HG03565 (cell line): ENCODE measurements at regions not wholly inside any gene's neighbourhood (a gene's known extent, or its start where the extent isn't known, plus 50 kb on each side); places are given as distances from the start of the nearest gene placed in this dataset.
A peak's percentile ranks its signal among the peaks of the same experiment; 100 is the strongest.

Source experiments
- ATAC-seq: cut with Tn5 transposase; IDR thresholded peaks from one replicate; pipeline ENCODE4 v1.9.1; 2021; ENCODE audit warnings: mild to moderate bottlenecking, moderate library complexity; ENCODE audit not compliant: unreplicated experiment

DNA sequence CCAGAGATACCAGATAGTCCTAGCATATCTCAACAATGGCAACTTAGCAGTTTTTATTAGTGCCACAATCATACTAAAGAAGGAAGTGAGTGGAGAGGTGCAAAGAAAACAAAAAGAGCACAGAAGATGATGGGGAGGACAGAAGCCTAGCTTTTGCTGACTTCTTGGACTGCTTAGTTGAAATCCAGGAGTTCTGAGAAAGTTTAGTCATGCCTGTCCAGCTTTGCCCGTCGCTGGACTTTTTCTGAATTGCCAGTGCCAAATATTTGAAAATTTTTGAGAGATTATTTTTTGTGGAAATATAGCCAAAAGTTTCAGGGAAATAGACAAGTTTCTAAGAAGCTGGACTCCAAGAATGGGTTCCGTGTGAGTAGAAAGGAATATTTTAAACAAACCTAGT is 558.7 kb upstream of the TNP1 start:
- no peak for ATAC-seq

DNA sequence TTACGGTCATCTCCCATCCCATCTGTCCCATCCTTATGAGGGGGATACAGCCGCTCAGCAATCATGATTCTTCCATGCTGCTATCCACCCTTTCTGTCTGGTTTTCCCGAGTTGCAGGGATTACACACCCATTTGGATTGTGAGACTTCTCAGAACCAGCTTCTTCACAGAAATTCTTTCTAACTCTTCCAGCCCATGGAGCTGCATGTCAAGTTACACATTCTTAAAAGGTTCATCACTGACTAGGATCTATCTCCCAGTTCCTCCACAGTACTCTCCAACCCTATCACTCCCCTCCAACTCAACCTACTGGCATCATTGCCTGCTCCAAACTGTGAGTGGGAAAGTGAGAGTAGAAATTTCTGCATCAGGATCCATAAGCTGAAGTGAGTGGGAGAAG is 558.2 kb upstream of the TNP1 start:
- no peak for ATAC-seq

DNA sequence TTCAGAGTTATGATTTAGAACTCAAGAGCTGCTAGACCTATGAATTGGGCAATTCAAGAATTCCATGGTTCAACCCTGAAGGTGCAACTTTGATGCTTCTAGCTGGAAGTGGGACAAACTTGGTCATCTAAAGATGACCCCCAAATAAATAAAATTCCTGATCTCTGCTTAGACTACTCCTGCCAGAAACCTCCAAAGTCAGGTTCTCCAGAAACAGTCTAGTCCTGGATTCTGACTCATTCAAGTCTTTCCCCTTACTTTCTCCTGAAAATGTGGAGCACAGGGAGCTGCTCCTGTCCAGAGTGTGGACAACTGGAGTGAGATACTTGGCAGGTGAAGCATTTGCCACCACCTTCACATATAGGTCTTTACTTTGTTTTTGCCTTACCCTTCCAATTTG is 557.7 kb upstream of the TNP1 start:
- no peak for ATAC-seq

DNA sequence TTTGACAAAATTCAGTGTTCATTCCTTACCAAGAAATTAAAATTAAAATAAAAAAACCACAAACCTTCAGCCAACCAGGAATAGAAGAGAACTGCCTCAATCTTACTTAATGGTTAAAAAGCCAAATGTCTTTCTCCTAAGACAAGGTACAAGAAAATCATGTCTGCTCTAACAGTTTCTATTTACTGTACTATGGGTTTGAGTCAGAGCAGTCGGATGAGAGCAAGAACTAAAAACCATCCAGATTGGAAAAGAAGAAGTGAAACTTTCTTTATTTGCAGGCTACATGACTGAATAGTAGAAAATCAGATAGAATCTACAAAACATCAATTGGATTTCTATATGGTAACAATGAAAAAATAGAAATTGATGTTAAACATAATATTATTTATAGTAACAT is 555.5 kb upstream of the TNP1 start:
- peak; percentile 77 for ATAC-seq

DNA sequence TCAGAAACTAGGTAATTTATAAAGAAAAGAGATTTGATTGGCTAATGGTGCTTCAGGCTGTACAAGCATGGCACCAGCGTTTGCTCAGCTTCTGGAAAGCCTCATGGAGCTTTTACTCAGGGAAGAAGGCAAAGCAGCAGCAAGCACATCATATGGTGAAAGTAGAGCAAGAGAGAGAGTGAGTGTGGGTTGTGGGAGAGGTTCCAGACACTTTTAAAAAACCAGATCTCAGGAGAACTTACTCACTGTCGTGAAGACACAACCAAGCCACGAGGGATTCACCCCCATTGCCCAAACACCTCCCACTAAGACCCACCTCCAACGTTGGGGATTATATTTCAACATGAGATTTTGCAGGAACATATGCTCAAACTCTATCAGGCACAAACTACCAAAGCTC is 554.6 kb upstream of the TNP1 start:
- ATAC-seq, result no peak

DNA sequence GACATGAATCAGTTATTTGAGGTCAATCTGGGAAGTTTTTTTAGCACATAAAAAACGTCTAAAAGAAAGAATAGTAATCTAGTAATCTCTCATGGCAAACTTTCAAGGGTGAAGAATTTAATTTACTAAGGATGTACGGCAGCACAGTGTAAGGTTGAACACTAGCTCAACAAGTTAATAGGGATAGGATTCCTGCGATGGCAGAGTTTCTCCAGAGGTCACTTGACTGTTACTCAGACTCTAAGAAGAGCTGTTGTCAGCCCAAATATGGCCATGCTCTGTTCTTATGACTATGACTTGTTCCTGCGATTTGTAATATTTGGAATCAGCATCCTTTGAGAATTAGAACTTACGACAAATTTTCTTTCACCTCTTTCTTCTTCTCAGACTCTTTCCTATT is 553.3 kb upstream of the TNP1 start:
- ATAC-seq, result no peak

DNA sequence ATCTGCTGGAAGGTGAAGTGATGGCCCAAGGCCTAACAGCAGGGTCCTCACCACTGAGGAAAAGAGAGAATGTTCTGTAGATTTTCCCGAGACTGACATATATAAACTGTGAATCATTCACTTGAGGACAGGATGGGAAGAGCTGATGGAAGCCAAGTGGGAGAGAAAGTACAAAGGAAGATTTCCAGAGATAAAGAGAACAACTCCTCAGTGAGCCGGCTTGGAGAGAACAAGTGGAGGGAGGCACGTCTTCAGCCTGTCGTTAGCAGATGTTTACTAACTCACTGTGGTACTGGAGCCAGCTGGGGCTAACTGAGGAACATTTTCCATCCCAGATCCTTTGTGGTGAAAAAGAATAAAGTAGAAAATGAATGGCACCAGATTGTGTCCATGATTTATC is 552.9 kb upstream of the TNP1 start:
- no peak for ATAC-seq

DNA sequence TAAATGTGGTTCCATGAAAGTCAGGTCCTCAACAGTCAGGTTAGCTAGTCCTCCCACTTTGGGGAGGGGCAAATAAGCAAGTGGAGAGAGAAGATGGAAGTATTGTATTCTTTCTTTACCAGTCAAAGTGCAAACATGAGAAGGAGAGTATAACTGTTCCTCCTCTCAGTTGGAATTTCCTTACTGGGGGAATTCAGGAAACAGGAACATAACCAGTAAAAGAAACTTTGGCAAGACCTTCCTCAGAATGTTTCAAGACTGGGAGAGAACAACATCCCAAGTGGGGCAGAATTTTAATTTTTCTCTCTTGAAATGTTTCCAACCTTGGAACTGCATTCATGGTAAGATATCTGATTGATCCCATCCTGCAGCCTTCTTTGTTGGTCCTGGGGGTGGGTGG is 552.4 kb upstream of the TNP1 start:
- ATAC-seq, result no peak

DNA sequence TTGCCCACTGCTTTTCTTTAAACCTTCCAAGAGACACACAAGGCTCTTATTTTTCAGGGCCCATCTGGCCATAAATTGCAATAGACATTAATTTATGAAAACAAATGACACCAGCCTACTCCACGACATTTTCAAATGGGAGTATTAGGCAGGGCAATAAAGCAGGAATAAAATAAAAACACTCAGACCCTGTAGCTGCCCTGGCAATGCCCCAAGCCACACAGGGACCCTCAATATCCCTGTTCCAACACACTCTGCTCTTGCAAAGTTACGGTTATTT is 550.8 kb upstream of the TNP1 start:
- ATAC-seq, result no peak

DNA sequence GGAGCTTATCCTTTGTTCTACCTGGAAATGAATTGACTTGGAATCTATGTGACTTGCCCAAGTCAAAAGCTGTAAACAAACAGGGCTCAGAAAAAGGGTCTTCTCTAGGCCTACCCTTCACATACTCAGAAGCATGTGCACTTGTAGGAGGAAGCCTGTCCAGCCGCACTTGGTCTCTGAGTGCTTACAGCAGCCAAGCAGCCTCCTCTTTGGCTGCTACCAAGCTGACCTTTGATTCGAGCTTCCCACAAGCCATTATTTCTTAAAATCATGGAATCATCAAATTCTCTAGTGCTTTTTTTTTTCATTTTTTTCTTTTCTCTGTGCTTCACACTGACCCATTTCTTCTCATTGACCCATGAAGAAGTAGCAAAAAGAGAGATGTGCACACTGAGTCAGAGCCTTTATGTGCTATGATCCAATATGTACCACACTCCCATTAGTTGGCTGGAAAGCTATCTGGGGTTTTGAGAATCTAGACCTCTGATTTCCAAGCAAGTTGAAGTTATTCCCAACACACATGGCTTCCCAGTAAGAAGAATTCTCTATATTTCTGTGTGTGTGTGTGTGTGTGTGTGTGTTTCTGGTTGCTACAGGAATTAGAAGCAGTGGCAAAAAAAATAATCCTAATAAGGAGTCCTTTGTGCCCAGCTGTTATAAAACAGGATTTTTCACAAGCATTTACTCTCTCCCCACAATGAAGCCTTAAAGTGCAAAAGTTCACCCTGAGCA is 550.3 kb upstream of the TNP1 start:
- ATAC-seq, result no peak

DNA sequence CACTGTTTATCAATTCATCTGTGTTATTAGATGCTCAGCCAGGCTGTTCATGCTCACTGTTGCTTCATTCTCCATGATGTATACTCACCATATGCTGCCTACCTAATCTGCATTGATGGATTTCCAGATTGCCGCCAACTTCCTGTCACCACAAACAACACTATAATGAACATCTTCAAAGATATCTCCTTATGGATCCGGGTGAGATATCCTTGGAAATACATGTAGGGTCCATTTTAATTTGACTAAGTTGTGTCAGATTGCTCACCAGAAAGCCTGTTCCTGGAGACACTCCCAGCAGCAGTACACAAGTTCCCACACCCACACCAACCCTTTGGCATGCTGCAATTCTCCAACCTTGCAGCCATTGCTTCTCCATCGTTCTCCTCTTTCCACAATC is 547.5 kb upstream of the TNP1 start:
- ATAC-seq, result no peak

DNA sequence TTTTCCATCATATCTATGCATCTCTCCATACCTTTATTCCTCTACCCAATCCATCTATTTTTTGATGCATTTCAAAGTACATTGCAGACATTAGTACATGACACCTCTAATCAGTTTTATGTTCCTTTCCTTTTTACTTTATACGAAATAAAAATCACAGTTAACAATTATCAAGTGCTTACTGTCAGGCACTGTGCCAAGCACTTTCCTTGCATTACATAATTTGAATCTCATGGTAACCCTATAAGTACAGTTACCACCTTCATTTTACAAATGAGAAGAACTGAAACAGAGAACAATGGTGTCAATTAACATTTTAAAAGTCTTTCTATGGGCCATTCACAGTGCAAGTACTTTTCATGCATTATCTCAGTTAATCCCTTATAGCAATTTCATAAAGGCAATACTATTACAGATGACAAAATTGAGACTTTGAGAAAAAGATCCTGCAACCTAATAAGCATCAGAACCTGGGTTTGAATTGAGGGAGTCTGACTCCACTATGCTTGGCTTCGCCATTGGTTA is 544.4 kb upstream of the TNP1 start:
- ATAC-seq, result no peak

DNA sequence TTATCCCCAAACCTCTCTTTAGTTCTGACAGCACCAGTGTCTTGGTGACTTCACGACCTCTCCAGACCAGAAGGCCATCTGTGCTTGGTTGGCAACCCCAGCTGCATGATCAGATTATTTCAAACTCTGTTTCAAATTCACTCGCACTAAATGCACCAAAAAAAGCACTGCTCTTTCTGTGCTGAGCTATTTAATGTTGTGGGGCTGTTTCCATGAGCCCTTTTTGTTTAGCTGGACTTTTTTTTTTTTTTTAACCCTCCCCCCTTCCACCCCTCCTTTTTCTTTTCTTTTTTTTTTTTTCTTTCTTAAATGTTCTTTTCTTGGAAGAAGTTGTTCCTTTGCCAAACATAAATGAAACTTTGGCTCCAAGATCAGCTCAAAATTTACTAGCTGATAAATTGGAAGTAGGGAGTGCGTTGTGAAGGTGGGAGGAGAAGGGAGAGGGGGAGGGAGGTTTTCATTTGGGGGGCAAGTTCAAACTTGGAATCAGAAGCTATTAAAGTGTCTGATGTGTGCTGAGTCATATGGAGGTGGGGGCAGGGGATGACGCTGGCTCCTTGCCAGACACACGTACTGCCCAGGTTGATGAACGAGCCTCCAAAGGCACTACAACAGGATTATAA is 543.0 kb upstream of the TNP1 start:
- ATAC-seq, result no peak

DNA sequence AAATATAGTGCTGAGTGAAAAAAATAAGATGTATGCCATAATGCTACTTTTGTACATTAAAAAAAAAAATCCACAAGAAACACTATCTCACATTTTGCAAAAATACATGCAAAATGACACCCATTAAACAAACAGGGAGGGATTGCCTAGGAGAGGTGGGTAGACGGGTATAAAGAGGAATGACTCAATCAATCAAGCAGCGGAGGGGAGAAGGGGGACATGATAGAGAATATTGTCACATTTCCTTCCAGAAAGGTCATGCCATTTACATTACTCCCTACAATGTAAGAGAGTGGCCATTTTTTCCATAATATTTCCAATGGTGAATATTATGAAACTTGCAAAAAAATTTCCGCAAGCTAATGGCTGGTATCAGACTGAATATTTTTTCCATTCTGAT is 542.3 kb upstream of the TNP1 start:
- no peak for ATAC-seq

DNA sequence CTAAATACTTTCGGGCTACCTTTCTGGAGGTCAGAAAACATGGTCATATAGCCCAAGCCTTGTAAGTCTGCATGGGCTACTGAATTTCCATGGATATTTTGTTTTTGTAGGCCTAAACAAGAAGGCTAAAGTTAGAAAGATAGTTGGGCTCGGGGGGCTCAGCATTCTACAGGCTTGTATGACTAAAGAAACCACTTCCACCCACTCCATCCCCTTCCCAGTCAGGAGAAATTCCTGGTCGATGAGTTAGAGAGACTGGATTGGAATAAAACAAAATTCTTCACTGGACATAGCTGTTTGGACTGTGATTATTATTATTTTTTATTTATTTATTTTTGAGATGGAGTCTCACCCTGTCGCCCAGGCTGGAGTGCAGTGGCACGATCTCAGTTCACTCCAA is 539.4 kb upstream of the TNP1 start:
- no peak for ATAC-seq

DNA sequence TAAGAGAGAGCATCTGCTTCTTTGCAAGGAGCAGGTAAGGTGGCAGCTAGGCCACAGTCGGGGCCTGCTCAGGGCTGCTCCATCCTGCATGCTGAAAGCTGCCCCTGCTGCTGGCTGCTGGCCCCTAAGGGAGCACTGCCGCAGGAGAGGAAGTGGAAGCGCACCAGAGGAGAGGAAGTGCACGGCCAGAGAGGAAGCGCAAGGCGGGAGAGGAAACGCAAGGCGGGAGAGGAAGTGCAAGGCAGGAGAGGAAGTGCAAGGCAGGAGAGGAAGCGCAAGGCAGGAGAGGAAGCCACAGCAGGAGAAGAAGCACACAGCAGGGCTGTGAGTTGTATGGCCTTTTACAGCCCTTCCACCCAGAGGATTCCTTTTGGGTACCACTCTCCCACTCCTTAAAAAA is 539.0 kb upstream of the TNP1 start:
- ATAC-seq, result no peak

DNA sequence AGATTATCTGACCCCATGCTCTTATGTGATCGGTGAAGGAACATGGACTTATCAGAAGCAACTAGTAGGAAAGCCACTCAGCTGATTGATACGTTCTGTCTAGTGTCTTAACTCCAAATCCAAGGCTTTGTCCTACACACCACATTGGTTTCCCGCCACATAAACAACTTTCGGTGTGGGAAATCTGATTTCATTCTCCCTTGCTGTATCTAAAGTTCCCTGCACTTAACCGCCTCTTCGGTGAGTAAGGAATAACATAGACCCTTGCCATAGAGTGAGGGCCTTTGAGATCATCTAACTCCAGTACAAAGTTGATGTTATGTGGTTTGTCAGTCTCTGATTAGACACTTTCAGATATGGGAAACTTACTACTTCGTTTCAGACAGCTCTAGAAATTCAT is 538.2 kb upstream of the TNP1 start:
- ATAC-seq, result no peak

DNA sequence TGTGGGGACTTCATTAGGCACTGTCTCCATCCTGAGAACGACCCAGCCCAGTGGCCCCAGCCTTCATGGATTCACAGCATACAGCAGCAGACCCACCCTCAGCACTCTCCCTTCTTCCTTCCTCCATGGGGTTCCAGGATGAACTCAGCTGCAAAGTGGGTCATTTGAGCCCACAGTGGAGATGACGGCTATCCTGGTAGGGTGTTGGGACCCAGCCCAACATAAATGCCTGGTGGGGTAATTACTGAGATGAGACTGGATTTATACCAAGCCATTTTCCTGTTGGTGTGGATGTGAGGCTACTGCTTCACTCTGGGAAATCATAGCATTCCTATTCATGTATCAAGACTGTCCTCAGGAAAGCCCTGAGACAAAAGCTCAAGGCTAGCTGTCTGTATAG is 536.7 kb upstream of the TNP1 start:
- no peak for ATAC-seq

DNA sequence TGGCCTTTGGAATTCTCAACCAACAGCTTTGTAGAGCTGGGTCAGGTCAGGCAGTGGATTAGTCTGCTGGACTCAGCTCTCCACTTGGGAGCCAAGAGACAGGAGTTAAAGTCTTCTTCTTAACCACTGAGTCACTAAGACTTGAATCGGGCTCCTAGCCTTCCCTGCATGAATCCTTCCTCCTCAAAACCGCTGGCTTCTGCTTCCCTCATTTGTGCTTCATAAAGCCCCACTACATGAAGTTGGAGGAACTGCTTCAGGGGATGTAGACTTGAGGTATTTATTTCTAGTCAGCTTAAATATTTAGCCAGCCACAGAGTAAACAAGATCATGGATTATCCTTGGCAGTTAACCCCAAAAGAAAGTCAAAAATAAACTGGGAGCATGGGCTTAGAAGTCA is 536.3 kb upstream of the TNP1 start:
- ATAC-seq, result no peak

DNA sequence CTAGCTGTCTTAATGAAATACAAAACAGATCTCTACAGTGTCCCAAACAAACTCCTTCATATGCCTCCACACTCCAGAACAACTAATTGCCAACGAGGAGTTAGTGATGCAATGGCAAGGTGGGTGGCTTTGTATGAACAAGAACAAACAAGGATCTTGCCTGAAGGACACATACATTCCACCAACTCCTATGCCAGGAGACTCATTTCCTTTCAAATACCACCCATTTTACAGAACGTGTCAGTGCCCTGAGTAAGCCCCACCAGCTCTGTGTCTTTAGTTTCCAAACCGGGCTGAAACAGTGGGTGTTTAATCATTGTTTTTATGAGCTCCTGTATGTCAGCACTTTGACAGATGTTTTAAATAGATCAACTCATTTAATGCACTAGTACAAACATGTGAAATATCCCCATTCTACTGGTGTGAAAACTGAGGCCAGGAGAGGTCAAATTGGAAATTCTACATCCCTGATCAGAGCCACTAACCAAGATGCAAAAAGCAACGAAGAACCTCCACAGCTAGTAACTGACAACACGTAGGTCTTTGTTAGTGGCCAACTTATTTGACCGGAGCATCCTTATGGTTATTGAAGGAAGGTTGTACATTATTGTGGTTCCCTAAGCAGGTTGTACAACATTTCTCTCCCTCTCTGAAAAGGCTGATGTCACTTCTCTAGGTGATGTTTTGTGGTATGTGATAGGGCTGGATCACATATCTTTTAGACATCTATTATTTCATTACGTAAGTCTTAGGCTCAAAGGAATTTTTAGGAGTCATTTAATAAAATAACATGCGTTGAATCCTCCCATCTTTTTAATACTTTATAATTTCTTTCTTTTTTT is 534.9 kb upstream of the TNP1 start:
- no peak for ATAC-seq

DNA sequence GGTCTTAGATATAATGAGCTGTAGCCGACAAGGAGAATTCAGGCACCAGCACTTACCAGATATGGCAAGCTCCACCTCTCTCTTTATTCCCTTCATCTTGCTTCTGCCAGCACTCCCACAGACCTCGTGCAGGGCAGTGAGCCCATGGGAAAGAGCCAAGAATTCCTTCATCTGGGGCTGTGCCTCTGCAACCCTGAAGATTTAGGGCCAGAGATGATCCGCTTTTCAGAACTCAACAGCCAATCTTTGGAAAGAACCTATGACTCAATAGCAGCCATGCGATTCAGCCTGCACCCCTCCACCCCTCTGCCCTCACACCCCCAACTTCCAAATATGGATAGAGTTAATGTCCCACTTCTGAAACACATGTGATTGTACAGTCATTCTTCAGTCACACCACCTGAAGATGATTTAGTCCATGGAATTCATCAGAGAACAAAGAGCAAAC is 533.7 kb upstream of the TNP1 start:
- ATAC-seq, result no peak

DNA sequence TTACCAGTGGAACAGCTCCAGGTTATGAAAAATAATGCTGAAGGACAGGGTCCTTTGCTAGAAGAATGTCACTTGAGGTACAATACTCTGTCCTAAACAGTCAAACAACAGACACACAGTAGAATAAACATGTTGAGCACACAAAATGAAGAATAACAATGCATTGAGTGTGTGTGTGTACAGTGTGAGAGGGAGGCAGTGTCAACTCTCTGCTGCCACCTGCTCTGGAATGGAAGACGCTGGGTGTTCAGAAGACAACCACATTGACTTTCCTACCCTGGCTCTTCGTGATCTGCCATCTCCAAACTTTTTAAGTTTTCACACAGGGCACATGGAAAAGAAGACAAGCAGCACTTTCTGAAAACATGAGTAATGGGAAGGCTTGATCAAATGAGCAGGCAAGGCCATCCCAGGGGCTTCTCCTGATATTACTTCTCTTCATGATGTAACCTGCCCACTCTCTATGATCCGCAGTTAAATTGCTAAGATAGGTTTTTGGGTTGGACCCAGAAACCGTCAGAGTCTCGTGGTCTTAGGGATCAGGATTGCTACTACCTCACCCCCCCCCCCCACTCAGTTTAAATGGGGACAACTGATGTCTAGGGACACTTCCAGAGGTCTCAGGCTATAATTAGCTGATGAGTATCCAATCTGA is 533.2 kb upstream of the TNP1 start:
- ATAC-seq, result no peak
